Left kidney (tissue), 1 donor: ENCODE measurements at regions not wholly inside any gene's neighbourhood (a gene's known extent, or its start where the extent isn't known, plus 50 kb on each side); places are given as distances from the start of the nearest gene placed in this dataset.
"Not testable (repeated sequence)": the region's sequence is repeated elsewhere in the genome, so short reads cannot be mapped to it uniquely, and the experiment has no call there.

Experiments used
- DNase-seq: peaks from one replicate; pipeline ENCODE4 v3.0.0-alpha.2; 2013

GRCh38 chr9:7342736-7343135, 456.8 kb downstream of the DMAC1 start:
- no peak for DNase-seq

GRCh38 chr9:7342229-7342628, 457.3 kb downstream of the DMAC1 start:
- DNase-seq, result no peak

- no peak for DNase-seq
These were observed 458.0 kb downstream of the DMAC1 start for GRCh38 chr9:7341571-7341970.

- DNase-seq, result no peak
These were observed 459.1 kb downstream of the DMAC1 start for GRCh38 chr9:7340451-7340850.

GRCh38 chr9:7338586-7339281, 460.8 kb downstream of the DMAC1 start:
- no peak for DNase-seq

- peak; percentile 41 for DNase-seq
These were observed 463.1 kb downstream of the DMAC1 start for GRCh38 chr9:7336356-7337065.

GRCh38 chr9:7333719-7334118, 465.9 kb downstream of the DMAC1 start:
- DNase-seq, result no peak

- no peak for DNase-seq
These were observed 466.8 kb downstream of the DMAC1 start for GRCh38 chr9:7332780-7333179.

- no peak for DNase-seq
These were observed 471.1 kb downstream of the DMAC1 start for GRCh38 chr9:7328453-7328852.

- no peak for DNase-seq
These were observed 473.6 kb downstream of the DMAC1 start for GRCh38 chr9:7325995-7326394.

GRCh38 chr9:7324152-7324598, 475.4 kb downstream of the DMAC1 start:
- no peak for DNase-seq

GRCh38 chr9:7320841-7321240, 478.7 kb downstream of the DMAC1 start:
- no peak for DNase-seq

GRCh38 chr9:7320139-7320538, 479.4 kb downstream of the DMAC1 start:
- no peak for DNase-seq

- DNase-seq, result no peak
These were observed 480.7 kb downstream of the DMAC1 start for GRCh38 chr9:7318920-7319319.

GRCh38 chr9:7316967-7317366, 482.6 kb downstream of the DMAC1 start:
- no peak for DNase-seq

- DNase-seq, result no peak
These were observed 483.3 kb downstream of the DMAC1 start for GRCh38 chr9:7316166-7316795.

GRCh38 chr9:7315746-7316145, 483.8 kb downstream of the DMAC1 start:
- DNase-seq, result no peak

- no peak for DNase-seq
These were observed 484.5 kb downstream of the DMAC1 start for GRCh38 chr9:7315116-7315515.

- no peak for DNase-seq
These were observed 486.2 kb downstream of the DMAC1 start for GRCh38 chr9:7313389-7313788.

- DNase-seq, result not testable (repeated sequence)
These were observed 490.5 kb downstream of the DMAC1 start for GRCh38 chr9:7309051-7309450.

GRCh38 chr9:7305677-7306076, 493.9 kb downstream of the DMAC1 start:
- DNase-seq, result no peak

- DNase-seq, result no peak
These were observed 495.0 kb downstream of the DMAC1 start for GRCh38 chr9:7304627-7304995.

GRCh38 chr9:7303907-7304626, 495.5 kb downstream of the DMAC1 start:
- DNase-seq, result no peak
